ENCODE measurements at regions not wholly inside any gene's neighbourhood (a gene's known extent, or its start where the extent isn't known, plus 50 kb on each side); places are given as distances from the start of the nearest gene placed in this dataset.
"Not testable (repeated sequence)": the region's sequence is repeated elsewhere in the genome, so short reads cannot be mapped to it uniquely, and the experiment has no call there.

DNA sequence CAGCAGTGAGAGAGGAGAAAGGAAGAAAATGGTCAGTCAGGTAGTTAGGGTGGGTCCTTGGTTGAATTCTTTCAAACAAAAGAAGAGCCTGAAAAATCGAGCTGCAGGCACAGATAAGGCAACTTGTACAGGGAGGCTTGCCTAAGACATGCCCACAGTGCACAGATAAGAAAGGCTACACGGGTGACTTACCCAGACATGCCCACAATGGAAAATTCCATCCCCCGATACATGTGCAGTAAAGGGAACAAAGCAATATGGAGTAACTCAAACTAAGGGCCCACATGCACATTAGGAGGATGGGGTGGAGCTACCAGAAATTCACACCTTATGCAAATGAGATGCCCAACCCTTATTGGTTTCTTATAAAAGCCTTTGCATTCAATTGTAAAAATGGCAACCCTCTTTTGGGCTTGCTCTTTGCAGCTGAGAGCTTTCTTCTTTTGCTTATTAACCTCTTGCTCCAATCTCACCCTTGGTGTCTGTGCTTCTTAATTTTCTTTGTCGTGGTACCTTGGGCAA, 110.3 kb upstream of the RMP24 start:
- no peaks in the 10 kb centered on the region for H3K36me3 Mint-ChIP-seq
- H3K27me3 Mint-ChIP-seq, result no peaks in the 10 kb centered on the region
- H3K4me1 Mint-ChIP-seq, result peaks cover 6% of the 10 kb centered on the region
- DNase-seq (no peak), ATAC-seq (no peak)
- CTCF ChIA-PET, result no interaction called here
- no peak overlapping the region for H3K27ac Mint-ChIP-seq
- H3K9me3 Mint-ChIP-seq (ENCODE audit: low read depth), result no peaks in the 10 kb centered on the region
- H3K4me3 Mint-ChIP-seq, result no peak overlapping the region

DNA sequence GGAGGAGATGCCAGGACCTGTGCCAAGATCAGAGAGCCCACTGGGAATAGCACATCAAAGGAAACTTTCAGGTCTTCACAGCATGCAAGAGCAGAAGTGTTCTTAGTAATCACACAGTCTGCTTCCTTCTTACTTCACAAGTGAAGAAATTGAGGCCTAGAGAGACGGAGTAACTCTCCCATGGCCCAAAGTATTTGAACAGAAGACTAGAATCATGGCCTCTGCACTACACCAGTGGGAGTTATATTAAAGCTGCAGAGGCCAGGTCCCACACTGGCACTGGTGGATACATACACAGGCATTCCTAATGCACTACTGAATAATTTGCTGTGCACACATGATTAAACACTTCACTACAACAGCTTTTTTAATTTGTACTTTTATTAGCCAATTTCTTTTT, 107.6 kb upstream of the RMP24 start:
- CTCF ChIA-PET, result no interaction called here
- no peak for ATAC-seq
- H3K27me3 Mint-ChIP-seq, result peaks cover 2% of the 10 kb centered on the region
- H3K4me1 Mint-ChIP-seq, result peaks cover 6% of the 10 kb centered on the region
- no peak overlapping the region for H3K4me3 Mint-ChIP-seq
- no peaks in the 10 kb centered on the region for H3K36me3 Mint-ChIP-seq
- no peak overlapping the region for H3K27ac Mint-ChIP-seq
- no peak for DNase-seq
- no peaks in the 10 kb centered on the region for H3K9me3 Mint-ChIP-seq (ENCODE audit: low read depth)

DNA sequence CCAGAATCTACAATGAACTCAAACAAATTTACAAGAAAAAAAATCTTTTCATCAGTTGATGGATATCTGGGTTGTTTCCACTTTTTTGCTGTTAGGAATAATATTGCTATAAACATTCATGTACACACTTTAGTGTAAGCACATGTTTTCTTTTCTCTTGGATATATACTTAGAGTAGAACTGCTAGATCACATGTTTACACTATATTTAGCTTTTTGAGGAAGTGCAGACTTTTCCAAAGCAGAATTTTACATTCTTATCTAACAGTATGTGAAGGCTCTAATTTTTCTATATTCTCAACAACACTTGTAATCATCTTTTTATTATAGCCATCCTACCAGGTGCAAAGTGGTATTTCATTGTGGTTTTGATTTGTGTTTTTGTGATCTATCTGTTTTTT, 103.6 kb upstream of the RMP24 start:
- H3K4me1 Mint-ChIP-seq, result no peaks in the 10 kb centered on the region

GRCh38 chr18:35871337-35871736, 101.1 kb upstream of the RMP24 start:
- no peaks in the 10 kb centered on the region for H3K9me3 Mint-ChIP-seq (ENCODE audit: low read depth)
- DNase-seq (no peak), ATAC-seq (no peak)
- H3K4me3 Mint-ChIP-seq, result no peak overlapping the region
- H3K27me3 Mint-ChIP-seq, result peaks cover 21% of the 10 kb centered on the region
- no peak overlapping the region for H3K27ac Mint-ChIP-seq
- H3K4me1 Mint-ChIP-seq, result no peaks in the 10 kb centered on the region
- H3K36me3 Mint-ChIP-seq, result no peaks in the 10 kb centered on the region
- CTCF ChIA-PET, result no interaction called here

More for the DNA sequence above, 103.6 kb upstream of the RMP24 start:
- H3K9me3 Mint-ChIP-seq (ENCODE audit: low read depth), result no peaks in the 10 kb centered on the region
- H3K4me3 Mint-ChIP-seq, result no peak overlapping the region
- H3K27me3 Mint-ChIP-seq, result peaks cover 21% of the 10 kb centered on the region
- DNase-seq, result no peak
- H3K36me3 Mint-ChIP-seq, result no peaks in the 10 kb centered on the region
- no peak overlapping the region for H3K27ac Mint-ChIP-seq
- ATAC-seq, result no peak
- CTCF ChIA-PET, result no interaction called here

DNA sequence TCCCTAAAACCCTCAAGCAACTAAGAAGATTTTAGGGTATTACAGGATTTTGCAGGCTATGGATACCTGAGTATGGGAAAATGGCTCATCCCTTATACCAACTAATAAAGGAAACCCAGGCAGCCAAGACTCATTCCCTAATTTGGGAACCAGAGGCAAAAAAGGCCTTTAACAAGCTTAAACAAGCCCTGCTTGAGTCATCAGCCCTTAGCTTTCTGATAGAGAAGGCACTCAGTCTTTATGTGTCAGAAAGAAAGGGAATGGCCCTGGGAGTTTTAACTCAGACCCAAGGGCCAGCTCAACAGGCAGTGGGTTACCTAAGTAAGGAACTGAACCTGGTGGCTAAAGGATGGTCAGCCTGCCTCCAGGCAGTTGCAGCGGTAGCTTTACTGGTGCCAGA, 96.9 kb upstream of the RMP24 start:
- CTCF ChIA-PET, result no interaction called here
- Mint-ChIP-seq H3K9me3 (ENCODE audit: low read depth) (no peaks in the 10 kb centered on the region), H3K27me3 (peaks cover 22% of the 10 kb centered on the region), H3K4me1 (no peaks in the 10 kb centered on the region), H3K27ac (no peak overlapping the region), H3K4me3 (no peak overlapping the region), H3K36me3 (no peaks in the 10 kb centered on the region)
- ATAC-seq (no peak), DNase-seq (no peak)

GRCh38 chr18:35876243-35876642, 96.2 kb upstream of the RMP24 start:
- H3K4me1 Mint-ChIP-seq, result no peaks in the 10 kb centered on the region
- no peak for ATAC-seq
- CTCF ChIA-PET, result no interaction called here
- DNase-seq, result no peak
- peaks cover 16% of the 10 kb centered on the region for H3K27me3 Mint-ChIP-seq
- H3K27ac Mint-ChIP-seq, result no peak overlapping the region
- no peak overlapping the region for H3K4me3 Mint-ChIP-seq
- H3K9me3 Mint-ChIP-seq (ENCODE audit: low read depth), result no peaks in the 10 kb centered on the region
- no peaks in the 10 kb centered on the region for H3K36me3 Mint-ChIP-seq

DNA sequence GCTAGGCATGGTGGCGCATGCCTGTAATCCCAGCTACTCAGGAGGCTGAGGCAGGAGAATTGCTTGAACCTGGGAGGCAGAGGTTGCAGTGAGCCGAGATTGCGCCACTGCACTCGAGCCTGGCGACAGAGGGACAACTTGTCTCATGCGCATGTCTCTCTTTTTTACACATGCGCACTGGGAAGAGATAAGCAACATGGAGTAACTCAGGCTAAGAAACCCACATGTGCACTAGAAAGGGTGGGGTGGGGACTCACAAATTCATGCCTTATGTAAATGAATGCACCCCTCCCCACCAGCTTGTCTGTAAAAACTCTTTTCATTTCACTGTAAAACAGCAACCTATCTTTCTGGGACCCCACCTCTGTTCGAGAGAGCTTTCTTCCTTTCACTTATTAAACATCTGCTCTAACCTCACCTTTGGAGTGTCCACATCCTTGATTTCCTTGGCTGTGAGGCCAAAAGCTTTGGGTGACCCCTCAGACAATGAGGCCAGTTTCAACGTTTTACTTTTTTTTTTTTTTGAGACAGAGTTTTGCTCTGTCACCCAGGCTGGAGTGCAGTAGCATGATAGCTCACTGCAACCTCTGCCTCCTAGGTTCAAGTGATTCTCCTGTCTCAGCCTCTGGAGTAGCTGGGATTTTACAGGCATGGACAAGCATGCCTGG, 91.6 kb upstream of the RMP24 start:
- Mint-ChIP-seq H3K27ac (no peak overlapping the region), H3K36me3 (no peaks in the 10 kb centered on the region), H3K27me3 (peaks cover 13% of the 10 kb centered on the region), H3K4me3 (no peak overlapping the region), H3K4me1 (no peaks in the 10 kb centered on the region), H3K9me3 (ENCODE audit: low read depth) (no peaks in the 10 kb centered on the region)
- ATAC-seq (no peak), DNase-seq (no peak)
- CTCF ChIA-PET, result no interaction called here

DNA sequence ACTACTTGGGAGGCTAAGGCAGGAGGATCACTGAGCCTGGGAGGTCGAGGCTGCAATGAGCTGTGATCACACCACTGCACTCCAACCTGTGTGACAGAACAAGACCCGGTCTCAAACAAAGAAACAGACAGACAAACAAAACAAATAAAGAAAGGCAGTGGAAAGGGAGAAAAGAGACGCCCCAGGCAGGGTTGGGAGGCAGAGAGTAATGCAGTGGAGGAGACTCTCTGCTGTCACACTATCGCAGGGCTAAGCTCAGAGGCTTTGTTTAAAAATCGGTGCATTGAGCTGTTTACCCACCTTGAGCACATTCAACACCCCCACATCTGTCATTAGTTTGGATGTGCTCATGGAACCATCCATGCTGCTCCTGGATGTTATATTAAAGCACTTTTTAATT, 84.2 kb upstream of the RMP24 start:
- no peak overlapping the region for H3K4me3 Mint-ChIP-seq
- H3K36me3 Mint-ChIP-seq, result no peaks in the 10 kb centered on the region
- H3K27ac Mint-ChIP-seq, result no peak overlapping the region
- DNase-seq (no peak), ATAC-seq (no peak)
- CTCF ChIA-PET, result no interaction called here
- no peaks in the 10 kb centered on the region for H3K9me3 Mint-ChIP-seq (ENCODE audit: low read depth)
- H3K27me3 Mint-ChIP-seq, result peaks cover 13% of the 10 kb centered on the region
- H3K4me1 Mint-ChIP-seq, result no peaks in the 10 kb centered on the region

DNA sequence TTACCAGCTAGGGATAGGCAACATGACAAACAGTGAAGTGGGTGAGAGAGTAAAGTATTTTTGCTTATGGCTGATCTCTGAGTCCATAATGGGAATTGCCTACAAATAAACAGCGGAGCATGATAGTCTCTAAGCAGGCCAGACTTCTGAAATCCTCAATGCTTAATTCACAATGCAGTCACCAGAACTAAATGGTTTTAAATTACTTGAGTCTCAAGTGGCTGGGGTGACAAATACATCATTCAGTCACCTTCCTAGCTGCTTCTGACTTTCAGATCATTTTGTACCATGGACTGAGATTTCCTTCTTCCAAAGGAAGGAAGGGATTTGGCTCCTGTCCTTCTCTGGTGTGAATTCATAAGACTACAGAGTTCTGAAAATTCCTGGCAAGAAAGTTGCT, 82.8 kb upstream of the RMP24 start:
- CTCF ChIA-PET, result no interaction called here
- H3K27me3 Mint-ChIP-seq, result peaks cover 9% of the 10 kb centered on the region
- no peak overlapping the region for H3K27ac Mint-ChIP-seq
- no peak overlapping the region for H3K4me3 Mint-ChIP-seq
- H3K9me3 Mint-ChIP-seq (ENCODE audit: low read depth), result no peaks in the 10 kb centered on the region
- ATAC-seq (no peak), DNase-seq (no peak)
- H3K4me1 Mint-ChIP-seq, result no peaks in the 10 kb centered on the region
- H3K36me3 Mint-ChIP-seq, result no peaks in the 10 kb centered on the region

- DNase-seq (no peak), ATAC-seq (no peak)
- Mint-ChIP-seq H3K27me3 (peaks cover 9% of the 10 kb centered on the region), H3K9me3 (ENCODE audit: low read depth) (no peaks in the 10 kb centered on the region), H3K27ac (no peak overlapping the region), H3K4me3 (no peak overlapping the region), H3K4me1 (no peaks in the 10 kb centered on the region), H3K36me3 (no peaks in the 10 kb centered on the region)
- CTCF ChIA-PET, result no interaction called here
Measured at GRCh38 chr18:35890323-35890722, 82.2 kb upstream of the RMP24 start.

GRCh38 chr18:35892118-35892517, 80.4 kb upstream of the RMP24 start:
- Mint-ChIP-seq H3K27me3 (peaks cover 9% of the 10 kb centered on the region), H3K36me3 (no peaks in the 10 kb centered on the region), H3K4me3 (no peak overlapping the region), H3K9me3 (ENCODE audit: low read depth) (no peaks in the 10 kb centered on the region), H3K4me1 (no peaks in the 10 kb centered on the region), H3K27ac (no peak overlapping the region)
- CTCF ChIA-PET, result no interaction called here
- no peak for DNase-seq
- no peak for ATAC-seq

GRCh38 chr18:35897481-35897880, 75.0 kb upstream of the RMP24 start:
- ATAC-seq, result not testable (repeated sequence)

DNA sequence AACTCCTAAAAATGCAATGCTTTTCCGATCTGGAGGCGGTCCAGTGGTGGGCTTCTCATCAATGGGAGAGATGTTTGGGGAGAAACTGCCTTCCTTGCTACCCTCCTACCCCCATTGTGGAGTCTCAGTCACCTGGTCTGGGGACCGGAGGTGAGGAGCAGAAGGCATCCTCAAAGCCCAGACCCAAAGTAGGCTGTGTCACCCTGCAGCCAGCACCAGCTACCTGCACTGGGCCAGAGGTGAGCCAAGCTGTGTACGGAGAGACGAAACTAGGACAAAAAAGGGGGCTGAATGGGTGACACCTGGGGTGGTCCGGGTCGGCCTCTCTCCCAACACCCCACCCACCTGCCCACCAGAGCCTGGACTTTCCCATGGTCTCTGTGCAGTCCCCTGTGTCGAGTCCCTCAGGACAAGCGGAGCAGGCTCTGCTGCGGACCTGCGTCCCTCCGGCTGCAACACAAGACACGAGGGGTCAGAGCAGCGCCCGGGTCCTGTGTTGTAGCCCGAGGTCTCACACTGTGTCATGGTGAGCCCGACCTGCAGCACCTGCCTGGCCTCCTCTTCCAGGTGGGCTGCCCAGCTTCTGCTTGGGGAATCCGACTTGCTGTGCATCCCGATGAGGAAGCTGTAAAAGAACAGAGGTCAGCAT, 68.0 kb upstream of the RMP24 start:
- H3K36me3 Mint-ChIP-seq, result no peaks in the 10 kb centered on the region
- H3K27me3 Mint-ChIP-seq, result no peaks in the 10 kb centered on the region
- no peak for DNase-seq
- H3K27ac Mint-ChIP-seq, result no peak overlapping the region
- H3K9me3 Mint-ChIP-seq (ENCODE audit: low read depth), result no peaks in the 10 kb centered on the region
- no peak overlapping the region for H3K4me3 Mint-ChIP-seq
- no peaks in the 10 kb centered on the region for H3K4me1 Mint-ChIP-seq
- no peak for ATAC-seq
- CTCF ChIA-PET, result no interaction called here

More at GRCh38 chr18:35897481-35897880, 75.0 kb upstream of the RMP24 start:
- CTCF ChIA-PET; H3K4me1 Mint-ChIP-seq; H3K27ac Mint-ChIP-seq; DNase-seq; H3K27me3 Mint-ChIP-seq; H3K36me3 Mint-ChIP-seq; H3K9me3 Mint-ChIP-seq (ENCODE audit: low read depth); H3K4me3 Mint-ChIP-seq: not testable (repeated sequence)

DNA sequence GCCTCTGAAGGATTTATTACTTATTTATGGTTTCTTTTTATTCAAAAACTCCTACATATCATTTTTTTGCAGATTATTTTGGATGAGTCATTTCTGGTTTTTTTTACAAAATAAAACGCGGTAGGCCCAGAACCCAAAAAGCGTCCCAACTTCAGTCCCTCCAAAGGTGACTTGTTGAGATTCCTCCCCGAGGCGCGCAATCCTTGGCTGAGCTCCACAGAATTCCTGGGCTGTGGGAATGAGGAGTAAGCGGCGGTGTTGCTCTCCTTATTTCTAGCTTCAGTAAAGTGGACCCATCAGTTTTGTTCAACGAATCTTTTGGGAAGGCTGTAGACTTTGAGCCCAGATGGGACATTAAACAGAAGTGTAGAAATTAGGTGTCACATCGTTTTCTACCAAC, 67.0 kb upstream of the RMP24 start:
- Mint-ChIP-seq H3K27me3 (no peaks in the 10 kb centered on the region), H3K36me3 (no peaks in the 10 kb centered on the region), H3K27ac (no peak overlapping the region), H3K4me1 (no peaks in the 10 kb centered on the region), H3K9me3 (ENCODE audit: low read depth) (no peaks in the 10 kb centered on the region), H3K4me3 (no peak overlapping the region)
- DNase-seq (no peak), ATAC-seq (no peak)
- CTCF ChIA-PET, result no interaction called here
